ENCODE measurements at regions not wholly inside any gene's neighbourhood (a gene's known extent, or its start where the extent isn't known, plus 50 kb on each side); places are given as distances from the start of the nearest gene placed in this dataset.

DNA sequence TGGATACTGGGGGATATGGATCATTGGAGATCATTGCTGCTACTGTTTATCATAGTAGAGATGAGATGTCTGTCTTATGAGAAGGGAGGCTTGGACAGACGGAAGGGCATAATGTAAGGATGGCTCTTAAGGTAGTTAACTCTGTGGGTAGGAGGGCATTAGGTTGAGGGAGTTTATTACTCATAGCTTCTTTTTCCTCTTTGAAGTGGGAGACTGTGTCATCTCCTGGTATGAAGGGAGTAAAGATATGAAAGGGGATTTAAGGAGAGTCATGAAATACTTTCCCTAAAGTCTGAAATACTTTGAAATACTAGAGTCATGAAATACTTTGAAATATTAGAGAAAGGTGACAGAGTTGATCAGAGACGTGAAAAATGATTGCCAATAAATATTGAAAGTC is 255.5 kb upstream of the PITX2 start:
- Histone ChIP-seq H3K79me1 (ENCODE audit: low read depth in 1 of 2, low read length in 2 of 2) (no peaks in the 10 kb centered on the region), H3K4me1 (ENCODE audit: control insufficient read depth, insufficient read depth, low read length) (no peaks in the 10 kb centered on the region), H3K4me2 (ENCODE audit: low read depth, low read length) (no peak overlapping the region), H3K9ac (ENCODE audit: low read depth, low read length) (no peak overlapping the region), H3K9me3 (ENCODE audit: control insufficient read depth, insufficient read depth, low read length) (no peaks in the 10 kb centered on the region), H4K8ac (ENCODE audit: low read depth in 2 of 2, low read length in 2 of 2) (no peak overlapping the region), H2BK5ac (ENCODE audit: low read depth, low read length, poor library complexity, severe bottlenecking) (no peak overlapping the region), H3K9me1 (ENCODE audit: insufficient read depth, low read length) (no peaks in the 10 kb centered on the region), H2BK20ac (ENCODE audit: low read depth, low read length) (no peak overlapping the region), H3K56ac (ENCODE audit: extremely low read depth, insufficient read depth, low read length) (no peak overlapping the region), H3K18ac (ENCODE audit: low read depth, low read length) (no peak overlapping the region), H3K14ac (replicated peaks; ENCODE audit: low read depth, low read length) (no peak overlapping the region), H2AK5ac (ENCODE audit: low read depth, low read length) (no peak overlapping the region), H3K4me3 (ENCODE audit: insufficient read depth, low read depth, low read length) (no peak overlapping the region), H2AK9ac (replicated peaks; ENCODE audit: low read depth, low read length, poor library complexity) (no peak overlapping the region), H2AFZ (replicated peaks; ENCODE audit: low read length, poor library complexity) (no peak overlapping the region), H4K20me1 (ENCODE audit: insufficient read depth, low read length) (no peaks in the 10 kb centered on the region), H4K91ac (ENCODE audit: insufficient read depth, low read depth, low read length) (no peak overlapping the region), H3K27me3 (ENCODE audit: control insufficient read depth, insufficient read depth, low read length) (no peaks in the 10 kb centered on the region), H3K36me3 (ENCODE audit: control insufficient read depth, insufficient read depth, low read length) (no peaks in the 10 kb centered on the region), H3K27ac (ENCODE audit: insufficient read depth, low read length) (no peak overlapping the region), H2BK15ac (ENCODE audit: low read depth, low read length) (no peak overlapping the region), H4K5ac (ENCODE audit: low read depth, low read length) (no peak overlapping the region), H3K23ac (ENCODE audit: low read depth, low read length) (no peak overlapping the region), H2BK120ac (ENCODE audit: low read depth, low read length) (no peak overlapping the region), H3K4ac (ENCODE audit: low read depth, low read length) (no peak overlapping the region)
- no CpG with 5 or more reads among the region's 2 CpGs for WGBS, 2 experiments (ENCODE audit: extremely low coverage in 2 of 2, insufficient read length in 1 of 2)
- BruUV-seq (replicated peaks) = no TSS peak
- DNase-seq (no peak), ATAC-seq (ENCODE audit: low read depth) (no peak)
- POLR2A ChIA-PET (ENCODE audit: unreplicated experiment) = no interaction called here
- TF ChIP-seq CHD1 (IDR thresholded peaks at IDR 0.05; ENCODE audit: low read depth, low read length) = no peak
- no peak for TF ChIP-seq MAZ (IDR thresholded peaks at IDR 0.05; ENCODE audit: borderline replicate concordance, low read depth, low read length)
- TF ChIP-seq SMC3 (IDR thresholded peaks at IDR 0.05; ENCODE audit: low read depth, low read length) = no peak
- no peak for TF ChIP-seq RAD21 (IDR thresholded peaks at IDR 0.05; ENCODE audit: low read length)
- no peak for TF ChIP-seq USF2 (IDR thresholded peaks at IDR 0.05; ENCODE audit: low read depth, low read length)
- no peak for TF ChIP-seq CEBPB (IDR thresholded peaks at IDR 0.05; ENCODE audit: low read depth, low read length)
- TF ChIP-seq MAFK (IDR thresholded peaks at IDR 0.05; ENCODE audit: low read depth, low read length) = no peak
- no peak for TF ChIP-seq NFE2L2 (IDR thresholded peaks at IDR 0.05; ENCODE audit: low read depth, low read length)
- dilution Hi-C loops (cut with HindIII; ENCODE audit: low sequenced_read_pairs, unreplicated experiment) (no loop called here), intact Hi-C loops (cut with micrococcal nuclease) (no loop called here), in situ Hi-C loops (cut with MboI; ENCODE audit: low sequenced_read_pairs) (no loop called here)
- CTCF ChIA-PET = no interaction called here

All from IMR-90 (cell line).